HEK293T (cell line): ENCODE measurements at regions not wholly inside any gene's neighbourhood (a gene's known extent, or its start where the extent isn't known, plus 50 kb on each side); places are given as distances from the start of the nearest gene placed in this dataset.
"Not testable (repeated sequence)": the region's sequence is repeated elsewhere in the genome, so short reads cannot be mapped to it uniquely, and the experiment has no call there.

Experiments
- CTCF ChIA-PET: fragments of 350-600 bp; formaldehyde crosslinking; extraction: SDS; loops from one replicate; lab custom pipeline; 2021; ENCODE audit warnings: antibody characterized with exemption, inconsistent platforms; lab: Yijun Ruan, JAX
- POLR2A ChIA-PET: fragments of 350-600 bp; formaldehyde crosslinking; extraction: SDS; loops from one replicate; lab custom pipeline; 2020; ENCODE audit warnings: antibody characterized with exemption, inconsistent platforms; lab: Yijun Ruan, JAX
- DNase-seq: peaks from one replicate; pipeline ENCODE4 v3.0.0; 2012; ENCODE audit warnings: mixed read lengths; ENCODE audit errors: extremely low spot score
- ARNT ChIP-seq: fragments of 450-650 bp; IDR thresholded peaks from 2 replicates; pipeline ENCODE4 v1.6.1; 2017; ENCODE audit warnings: mild to moderate bottlenecking
- BHLHE40 ChIP-seq: fragments of 450-650 bp; IDR thresholded peaks from 2 replicates; pipeline ENCODE4 v1.6.1; 2016; ENCODE audit warnings: mild to moderate bottlenecking, moderate library complexity, borderline replicate concordance
- CTBP1 ChIP-seq: fragments of 450-650 bp; IDR thresholded peaks from 2 replicates; pipeline ENCODE4 v1.6.1; 2016; ENCODE audit warnings: borderline replicate concordance
- ELF4 ChIP-seq: fragments of 450-650 bp; IDR thresholded peaks from 2 replicates; pipeline ENCODE4 v1.6.1; 2017; ENCODE audit warnings: antibody characterized with exemption
- FOXA1 ChIP-seq: fragments of 450-650 bp; IDR thresholded peaks from 2 replicates; pipeline ENCODE4 v1.6.1; 2016; ENCODE audit warnings: mild to moderate bottlenecking
- FOXK2 ChIP-seq: fragments of 450-650 bp; IDR thresholded peaks from 2 replicates; pipeline ENCODE4 v1.6.1; 2016; ENCODE audit warnings: mild to moderate bottlenecking
- FOXM1 ChIP-seq: fragments of 450-650 bp; IDR thresholded peaks from 2 replicates; pipeline ENCODE4 v1.6.1; 2017; ENCODE audit warnings: mild to moderate bottlenecking, borderline replicate concordance
- HDGF ChIP-seq: fragments of 450-650 bp; IDR thresholded peaks from 2 replicates; pipeline ENCODE4 v1.6.1; 2017; ENCODE audit warnings: antibody characterized with exemption, borderline replicate concordance
- L3MBTL2 ChIP-seq: fragments of 450-650 bp; conservative IDR thresholded peaks from 2 replicates; pipeline ENCODE4 v1.6.1; 2016; ENCODE audit warnings: mild to moderate bottlenecking
- LEF1 ChIP-seq: fragments of 450-650 bp; IDR thresholded peaks from 2 replicates; pipeline ENCODE4 v1.6.1; 2017; ENCODE audit warnings: mild to moderate bottlenecking, borderline replicate concordance
- NFRKB ChIP-seq: fragments of 450-650 bp; IDR thresholded peaks from 2 replicates; pipeline ENCODE4 v1.6.1; 2016; ENCODE audit warnings: mild to moderate bottlenecking, moderate library complexity
- PKNOX1 ChIP-seq: fragments of 450-650 bp; IDR thresholded peaks from 2 replicates; pipeline ENCODE4 v1.6.1; 2016
- SP1 ChIP-seq: fragments of 450-650 bp; IDR thresholded peaks from 2 replicates; pipeline ENCODE4 v1.6.1; 2017
- SUZ12 ChIP-seq: fragments of 450-650 bp; IDR thresholded peaks from 2 replicates; pipeline ENCODE4 v1.6.1; 2016; ENCODE audit warnings: mild to moderate bottlenecking
- TARDBP ChIP-seq: fragments of 450-650 bp; IDR thresholded peaks from 2 replicates; pipeline ENCODE4 v1.6.1; 2016
- ZNF384 ChIP-seq: fragments of 450-650 bp; IDR thresholded peaks from 2 replicates; pipeline ENCODE4 v1.6.1; 2016

- CTCF ChIA-PET: no interaction called here
- POLR2A ChIA-PET: no interaction called here
- DNase-seq: no peak
- TF ChIP-seq TARDBP (no peak), LEF1 (no peak)
These were observed 212.3 kb upstream of the IRX4 start for GRCh38 chr5:2095011-2095410.

- ChIA-PET CTCF (no interaction called here), POLR2A (no interaction called here)
- TF ChIP-seq FOXA1: no peak
- no peak for TF ChIP-seq HDGF
- TF ChIP-seq BHLHE40: no peak
- no peak for TF ChIP-seq SP1
- no peak for TF ChIP-seq FOXK2
- no peak for TF ChIP-seq FOXM1
- TF ChIP-seq ZNF384: no peak
- no peak for TF ChIP-seq L3MBTL2
- no peak for TF ChIP-seq ELF4
- TF ChIP-seq TARDBP: no peak
- no peak for TF ChIP-seq ARNT
- no peak for TF ChIP-seq PKNOX1
- TF ChIP-seq CTBP1: no peak
- TF ChIP-seq NFRKB: no peak
- no peak for TF ChIP-seq LEF1
- no peak for TF ChIP-seq SUZ12
These were observed 211.9 kb upstream of the IRX4 start for GRCh38 chr5:2094616-2094995.

GRCh38 chr5:2093859-2094615, 211.3 kb upstream of the IRX4 start:
- POLR2A ChIA-PET: no interaction called here
- CTCF ChIA-PET: no interaction called here
- no peak for TF ChIP-seq FOXK2
- TF ChIP-seq SP1: no peak
- no peak for TF ChIP-seq HDGF
- no peak for TF ChIP-seq CTBP1
- no peak for DNase-seq

More at GRCh38 chr5:2094616-2094995, 211.9 kb upstream of the IRX4 start:
- no peak for DNase-seq

GRCh38 chr5:2091921-2092320, 209.2 kb upstream of the IRX4 start:
- POLR2A ChIA-PET: no interaction called here
- TF ChIP-seq ZNF384: no peak
- TF ChIP-seq NFRKB: no peak
- CTCF ChIA-PET: no interaction called here
- DNase-seq: no peak

GRCh38 chr5:2087980-2088379, 205.3 kb upstream of the IRX4 start:
- POLR2A ChIA-PET: no interaction called here
- no peak for DNase-seq
- no peak for TF ChIP-seq HDGF
- no peak for TF ChIP-seq ZNF384
- TF ChIP-seq ELF4: no peak
- no peak for TF ChIP-seq SP1
- no peak for TF ChIP-seq L3MBTL2
- TF ChIP-seq LEF1: no peak
- TF ChIP-seq CTBP1: no peak
- TF ChIP-seq NFRKB: no peak
- no peak for TF ChIP-seq TARDBP
- TF ChIP-seq PKNOX1: no peak
- TF ChIP-seq FOXA1: no peak
- TF ChIP-seq BHLHE40: no peak
- TF ChIP-seq FOXM1: no peak
- no peak for TF ChIP-seq ARNT
- TF ChIP-seq FOXK2: no peak
- CTCF ChIA-PET: interaction anchor here (0.7 kb wide), 1 partner anchor 10 kb away, joined by 4 read pairs; no protein-coding TSS in a partner anchor

GRCh38 chr5:2075365-2075764, 192.6 kb upstream of the IRX4 start:
- TF ChIP-seq FOXK2: no peak
- no peak for TF ChIP-seq ARNT
- no peak for TF ChIP-seq ELF4
- no peak for TF ChIP-seq L3MBTL2
- no peak for TF ChIP-seq SUZ12
- TF ChIP-seq CTBP1: no peak
- TF ChIP-seq PKNOX1: no peak
- TF ChIP-seq ZNF384: no peak
- ChIA-PET POLR2A (no interaction called here), CTCF (no interaction called here)
- no peak for DNase-seq

GRCh38 chr5:2071562-2071961, 188.8 kb upstream of the IRX4 start:
- POLR2A ChIA-PET: no interaction called here
- CTCF ChIA-PET: no interaction called here
- DNase-seq: no peak
- TF ChIP-seq ELF4 (no peak), SUZ12 (no peak), L3MBTL2 (no peak), HDGF (no peak), FOXK2 (no peak), FOXM1 (no peak), CTBP1 (no peak), PKNOX1 (no peak), TARDBP (no peak), SP1 (no peak), LEF1 (no peak)

GRCh38 chr5:2070787-2071186, 188.1 kb upstream of the IRX4 start:
- DNase-seq, CTCF ChIA-PET, POLR2A ChIA-PET: not testable (repeated sequence)
